NCI-H345 (cell line): ENCODE measurements at regions not wholly inside any gene's neighbourhood (a gene's known extent, or its start where the extent isn't known, plus 50 kb on each side); places are given as distances from the start of the nearest gene placed in this dataset.
"Not testable (repeated sequence)": the region's sequence is repeated elsewhere in the genome, so short reads cannot be mapped to it uniquely, and the experiment has no call there.

Source experiments
- DNase-seq: peaks from one replicate; lab custom pipeline; 2025; lab: John Stamatoyannopoulos, UW

DNA sequence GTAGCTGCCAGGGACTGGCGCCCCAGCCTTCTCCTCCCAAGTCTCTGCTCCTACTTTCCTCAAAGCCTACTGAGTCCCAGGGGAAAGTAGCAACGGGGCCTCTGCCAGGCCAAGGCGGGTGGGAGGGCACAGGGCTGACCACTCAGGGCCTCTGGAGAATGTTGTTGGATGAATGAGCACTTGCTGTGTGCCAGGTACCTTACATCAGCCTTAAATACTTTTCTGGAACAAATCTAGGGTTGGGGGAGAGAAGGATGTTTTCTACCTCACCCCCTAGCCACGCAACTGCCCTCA lies 119.3 kb upstream of the ZBTB40 start:
- no peak for DNase-seq

- no peak for DNase-seq
These were observed 118.7 kb upstream of the ZBTB40 start for GRCh38 chr1:22332795-22333499.

GRCh38 chr1:22333516-22334121 lies 118.0 kb upstream of the ZBTB40 start:
- no peak for DNase-seq

GRCh38 chr1:22334860-22335550 lies 116.6 kb upstream of the ZBTB40 start:
- DNase-seq = no peak

GRCh38 chr1:22336274-22336673 lies 115.4 kb upstream of the ZBTB40 start:
- DNase-seq = not testable (repeated sequence)

- not testable (repeated sequence) for DNase-seq
These were observed 114.7 kb upstream of the ZBTB40 start for GRCh38 chr1:22336696-22337545.

- no peak for DNase-seq
These were observed 113.4 kb upstream of the ZBTB40 start for GRCh38 chr1:22338071-22338765.

- DNase-seq = no peak
These were observed 112.4 kb upstream of the ZBTB40 start for GRCh38 chr1:22339237-22339636.

- DNase-seq = no peak
These were observed 111.6 kb upstream of the ZBTB40 start for GRCh38 chr1:22340066-22340465.

DNA sequence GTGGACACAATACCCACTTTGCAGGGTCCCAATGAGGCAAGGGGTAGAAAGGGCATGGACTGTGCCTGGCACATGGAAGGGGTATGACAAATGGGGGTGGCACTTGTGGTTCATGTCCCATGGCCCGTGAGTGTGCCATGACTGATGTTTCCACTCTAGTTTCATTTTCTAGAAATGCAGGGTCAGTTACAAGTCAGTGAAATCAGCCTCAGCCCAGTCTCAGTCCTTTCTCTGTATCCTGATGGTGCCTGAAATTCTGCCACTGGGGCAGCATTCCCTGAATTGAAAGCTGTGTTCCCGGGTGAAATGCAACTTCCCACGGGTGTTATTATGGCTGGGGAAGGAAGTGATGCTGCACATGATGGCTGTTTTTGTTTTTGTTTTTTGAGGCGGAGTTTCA lies 110.8 kb upstream of the ZBTB40 start:
- DNase-seq = no peak

DNA sequence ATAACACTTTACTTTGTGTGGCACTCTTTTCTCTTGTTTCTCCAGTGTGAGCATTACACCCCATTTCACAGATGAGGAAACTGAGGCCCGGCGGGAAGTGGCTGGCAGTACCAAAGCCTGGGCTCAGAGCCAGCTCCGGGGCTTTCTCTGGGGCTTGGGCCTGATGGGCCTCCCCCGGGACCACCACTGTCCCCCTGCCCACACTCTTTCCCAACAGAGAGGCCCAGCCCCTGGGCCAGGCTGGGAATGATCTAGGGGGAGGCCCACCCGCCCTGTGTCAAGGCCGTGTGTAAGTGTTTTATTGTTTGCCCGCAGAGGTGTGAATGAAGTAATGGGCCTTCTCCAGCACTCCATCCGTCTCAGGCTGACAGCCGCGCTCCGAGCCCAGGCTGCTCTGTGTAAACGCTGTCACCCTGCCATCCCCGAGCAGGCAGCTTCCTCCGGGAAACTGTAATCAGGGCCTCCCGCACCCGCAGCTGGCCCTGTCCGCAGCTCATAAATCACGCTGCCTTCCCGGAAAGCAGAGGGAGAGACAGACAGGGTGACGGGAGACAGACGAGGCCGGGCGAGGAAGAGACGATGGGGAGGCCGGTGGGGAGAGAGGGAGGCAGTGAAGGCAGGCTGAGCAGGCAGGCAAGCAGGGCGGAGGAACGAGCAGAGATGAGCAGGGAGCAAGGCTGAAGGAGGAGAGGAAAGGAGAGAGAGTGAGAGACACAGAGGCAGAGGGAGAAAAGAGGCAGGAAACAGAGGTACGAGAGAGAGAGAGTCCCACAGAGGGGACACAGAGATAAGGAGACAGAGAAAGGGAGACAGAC lies 109.7 kb upstream of the ZBTB40 start:
- DNase-seq = peak; percentile 53

DNA sequence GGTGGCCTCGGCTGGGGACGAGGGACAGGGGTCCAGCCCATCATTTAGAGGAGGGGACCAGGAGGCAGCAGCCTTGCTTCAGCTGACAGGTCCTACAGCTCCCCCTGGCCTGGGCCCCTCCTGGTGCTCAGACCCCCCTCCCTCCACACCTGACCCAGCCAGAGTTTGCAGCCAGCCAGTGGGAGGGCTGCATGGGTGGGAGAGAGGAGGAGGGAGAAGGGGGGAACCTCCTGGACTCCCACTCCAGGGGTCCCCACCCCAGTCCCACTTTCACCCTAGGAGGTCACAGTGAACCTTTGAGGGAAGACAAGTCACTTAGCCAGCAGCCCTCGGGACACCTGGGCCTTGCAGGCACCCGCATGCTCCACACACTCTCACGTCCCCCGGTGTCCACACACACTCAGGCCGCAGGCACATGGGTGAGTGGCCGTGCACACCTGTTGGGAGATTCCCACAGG lies 108.9 kb upstream of the ZBTB40 start:
- DNase-seq = no peak

GRCh38 chr1:22343456-22344328 lies 108.0 kb upstream of the ZBTB40 start:
- DNase-seq = no peak

DNA sequence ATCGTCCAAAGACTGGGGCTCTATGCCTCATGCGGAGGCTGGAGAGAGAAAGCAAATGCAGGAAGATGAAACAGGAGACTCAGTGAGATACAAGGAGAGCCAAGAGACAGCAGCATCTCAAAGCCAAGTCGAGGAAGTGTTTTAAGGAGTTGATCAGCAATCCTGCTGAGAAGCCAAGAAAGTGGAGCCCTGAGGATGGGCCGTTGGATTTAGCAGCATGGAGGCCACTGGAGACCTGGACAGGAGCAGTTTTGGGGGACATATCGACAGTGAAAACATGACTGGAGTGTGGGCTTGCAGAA lies 107.4 kb upstream of the ZBTB40 start:
- DNase-seq = no peak

GRCh38 chr1:22344851-22345560 lies 106.6 kb upstream of the ZBTB40 start:
- DNase-seq = no peak

- peak; percentile 60 for DNase-seq
These were observed 103.5 kb upstream of the ZBTB40 start for GRCh38 chr1:22347854-22348760.

DNA sequence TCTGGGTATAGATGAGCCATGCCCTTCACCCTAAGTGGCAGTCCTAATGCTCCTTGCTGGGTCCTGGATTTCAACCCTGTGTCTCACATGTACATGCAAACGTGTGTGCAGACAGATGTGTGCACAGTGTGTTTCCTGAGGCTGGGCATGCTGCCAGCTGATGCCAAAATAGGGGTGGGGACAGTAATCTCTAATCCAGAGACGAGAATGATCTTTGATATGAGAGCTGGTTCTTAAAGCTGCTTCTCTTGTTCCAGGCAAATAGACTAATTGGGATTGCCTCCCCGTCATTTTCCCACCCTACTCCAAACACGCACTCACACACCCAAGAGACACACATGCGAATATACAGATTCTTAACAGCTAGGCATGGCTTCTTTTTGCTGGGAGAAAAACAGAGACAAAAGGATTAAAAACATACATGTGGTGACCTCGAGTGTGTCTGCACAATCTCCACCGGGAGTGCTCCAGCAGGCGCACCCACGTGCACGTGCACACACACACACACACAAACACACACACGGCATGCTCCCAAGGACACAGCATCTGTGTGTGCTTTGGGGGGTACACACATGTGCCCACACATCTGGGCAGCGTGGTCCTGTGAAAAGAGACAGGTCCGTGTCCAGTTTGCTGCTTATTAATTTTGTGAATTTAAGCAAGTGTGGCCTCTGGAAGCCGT lies 102.1 kb upstream of the ZBTB40 start:
- DNase-seq = peak; percentile 70
